ENCODE measurements at regions not wholly inside any gene's neighbourhood (a gene's known extent, or its start where the extent isn't known, plus 50 kb on each side); places are given as distances from the start of the nearest gene placed in this dataset.

DNA sequence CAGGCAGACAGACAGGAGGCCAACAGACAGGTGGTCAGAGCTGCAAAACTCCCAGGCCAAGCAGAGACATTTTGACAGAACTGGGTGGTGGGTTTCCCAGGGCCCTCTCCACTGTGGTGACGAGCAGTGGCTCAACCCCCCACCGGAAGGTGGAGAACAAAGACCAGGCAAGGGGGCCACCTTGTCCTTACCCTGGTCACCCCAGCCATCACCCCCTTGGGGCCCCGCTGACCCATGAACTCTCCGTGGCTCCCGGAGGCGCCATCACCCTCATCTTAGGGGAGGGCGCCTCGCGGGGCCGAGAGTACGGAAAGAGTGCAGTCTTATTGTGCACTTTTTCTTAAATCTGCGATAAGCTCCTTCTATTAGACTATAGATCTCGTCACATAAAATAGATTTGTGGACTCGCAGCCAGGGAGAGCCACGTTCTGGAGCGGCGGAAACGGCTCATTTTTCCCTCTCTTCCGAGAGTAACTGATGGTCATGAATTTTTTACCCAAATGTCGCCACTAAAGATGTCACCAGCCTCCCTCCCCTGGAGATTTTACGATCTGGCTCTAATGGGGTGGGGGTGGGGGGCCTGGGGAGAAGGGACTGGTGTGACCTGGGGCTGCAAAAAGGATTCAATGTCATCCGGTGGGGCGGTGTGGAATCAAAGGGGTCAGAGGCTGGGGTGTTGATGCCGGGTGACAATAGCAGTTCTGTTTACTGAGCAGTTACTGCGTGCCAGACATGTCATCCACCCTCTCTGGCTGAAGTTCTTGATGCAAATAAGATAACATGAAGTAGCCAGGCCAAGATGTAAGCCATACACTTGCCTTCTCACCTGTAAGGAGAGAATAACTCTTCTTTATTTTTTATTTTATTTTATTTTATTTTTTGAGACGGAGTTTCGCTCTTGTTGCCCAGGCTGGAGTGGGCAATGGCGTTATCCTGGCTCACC lies 71.1 kb upstream of the MYL10 start:
- TF ChIP-seq EZH2phosphoT487 (IDR thresholded peaks at IDR 0.05; ENCODE audit: borderline replicate concordance, low read length), result no peak
- TF ChIP-seq, protein P1, sequence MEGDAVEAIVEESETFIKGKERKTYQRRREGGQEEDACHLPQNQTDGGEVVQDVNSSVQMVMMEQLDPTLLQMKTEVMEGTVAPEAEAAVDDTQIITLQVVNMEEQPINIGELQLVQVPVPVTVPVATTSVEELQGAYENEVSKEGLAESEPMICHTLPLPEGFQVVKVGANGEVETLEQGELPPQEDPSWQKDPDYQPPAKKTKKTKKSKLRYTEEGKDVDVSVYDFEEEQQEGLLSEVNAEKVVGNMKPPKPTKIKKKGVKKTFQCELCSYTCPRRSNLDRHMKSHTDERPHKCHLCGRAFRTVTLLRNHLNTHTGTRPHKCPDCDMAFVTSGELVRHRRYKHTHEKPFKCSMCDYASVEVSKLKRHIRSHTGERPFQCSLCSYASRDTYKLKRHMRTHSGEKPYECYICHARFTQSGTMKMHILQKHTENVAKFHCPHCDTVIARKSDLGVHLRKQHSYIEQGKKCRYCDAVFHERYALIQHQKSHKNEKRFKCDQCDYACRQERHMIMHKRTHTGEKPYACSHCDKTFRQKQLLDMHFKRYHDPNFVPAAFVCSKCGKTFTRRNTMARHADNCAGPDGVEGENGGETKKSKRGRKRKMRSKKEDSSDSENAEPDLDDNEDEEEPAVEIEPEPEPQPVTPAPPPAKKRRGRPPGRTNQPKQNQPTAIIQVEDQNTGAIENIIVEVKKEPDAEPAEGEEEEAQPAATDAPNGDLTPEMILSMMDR (conservative IDR thresholded peaks at IDR 0.05; ENCODE audit: low read depth, low read length), result no peak
